ENCODE measurements at regions not wholly inside any gene's neighbourhood (a gene's known extent, or its start where the extent isn't known, plus 50 kb on each side); places are given as distances from the start of the nearest gene placed in this dataset.

DNA sequence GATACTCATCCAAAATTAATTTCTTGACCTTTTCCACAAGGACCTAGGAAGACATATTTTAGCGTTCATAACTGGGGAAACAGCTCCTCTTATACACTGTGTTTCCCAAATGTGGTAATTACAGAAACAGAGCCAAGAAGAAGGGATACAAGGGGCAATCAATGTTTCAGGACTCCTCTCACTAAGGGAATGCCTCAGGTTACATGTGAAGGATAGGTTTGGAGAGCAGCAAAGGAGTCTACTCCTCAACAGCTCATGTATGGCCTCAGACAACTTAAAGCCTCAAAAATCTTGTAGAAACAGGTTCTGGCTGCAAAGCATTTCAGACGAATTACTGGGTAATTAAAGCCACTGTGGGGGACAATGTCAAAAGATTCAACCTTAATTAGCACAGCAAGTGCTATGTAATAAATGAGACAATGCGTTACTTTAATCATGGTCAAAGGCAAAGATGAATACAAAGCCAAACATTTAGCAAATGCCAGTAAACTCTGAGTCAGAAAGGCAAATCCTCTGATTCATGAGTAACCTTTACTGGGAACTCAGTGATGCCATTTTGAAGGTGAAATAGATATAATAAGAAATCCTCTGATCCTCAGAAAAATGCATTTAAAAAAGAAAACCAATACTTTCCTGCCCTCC, 1111.2 kb downstream of the TUSC7 start:
- Histone ChIP-seq H3K79me2 (ENCODE audit: insufficient read depth, low read depth) (no peaks in the 10 kb centered on the region), H4K20me1 (ENCODE audit: insufficient read depth) (no peaks in the 10 kb centered on the region), H3K4me2 (no peak overlapping the region), H3K36me3 (ENCODE audit: insufficient read depth) (no peaks in the 10 kb centered on the region), H3K4me3 (IDR thresholded peaks at IDR 0.05; ENCODE audit: insufficient read depth, low read depth, low read length) (no peak overlapping the region), H3K4me1 (ENCODE audit: low read depth, poor library complexity, severe bottlenecking) (no peaks in the 10 kb centered on the region), H3K9ac (no peak overlapping the region), H2AFZ (ENCODE audit: low read depth) (no peak overlapping the region), H3K27ac (no peak overlapping the region), H3K27me3 (ENCODE audit: insufficient read depth, low read depth) (no peaks in the 10 kb centered on the region)
- TF ChIP-seq, protein P1, sequence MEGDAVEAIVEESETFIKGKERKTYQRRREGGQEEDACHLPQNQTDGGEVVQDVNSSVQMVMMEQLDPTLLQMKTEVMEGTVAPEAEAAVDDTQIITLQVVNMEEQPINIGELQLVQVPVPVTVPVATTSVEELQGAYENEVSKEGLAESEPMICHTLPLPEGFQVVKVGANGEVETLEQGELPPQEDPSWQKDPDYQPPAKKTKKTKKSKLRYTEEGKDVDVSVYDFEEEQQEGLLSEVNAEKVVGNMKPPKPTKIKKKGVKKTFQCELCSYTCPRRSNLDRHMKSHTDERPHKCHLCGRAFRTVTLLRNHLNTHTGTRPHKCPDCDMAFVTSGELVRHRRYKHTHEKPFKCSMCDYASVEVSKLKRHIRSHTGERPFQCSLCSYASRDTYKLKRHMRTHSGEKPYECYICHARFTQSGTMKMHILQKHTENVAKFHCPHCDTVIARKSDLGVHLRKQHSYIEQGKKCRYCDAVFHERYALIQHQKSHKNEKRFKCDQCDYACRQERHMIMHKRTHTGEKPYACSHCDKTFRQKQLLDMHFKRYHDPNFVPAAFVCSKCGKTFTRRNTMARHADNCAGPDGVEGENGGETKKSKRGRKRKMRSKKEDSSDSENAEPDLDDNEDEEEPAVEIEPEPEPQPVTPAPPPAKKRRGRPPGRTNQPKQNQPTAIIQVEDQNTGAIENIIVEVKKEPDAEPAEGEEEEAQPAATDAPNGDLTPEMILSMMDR (conservative IDR thresholded peaks at IDR 0.05; ENCODE audit: low read depth, low read length) = no peak

DNA sequence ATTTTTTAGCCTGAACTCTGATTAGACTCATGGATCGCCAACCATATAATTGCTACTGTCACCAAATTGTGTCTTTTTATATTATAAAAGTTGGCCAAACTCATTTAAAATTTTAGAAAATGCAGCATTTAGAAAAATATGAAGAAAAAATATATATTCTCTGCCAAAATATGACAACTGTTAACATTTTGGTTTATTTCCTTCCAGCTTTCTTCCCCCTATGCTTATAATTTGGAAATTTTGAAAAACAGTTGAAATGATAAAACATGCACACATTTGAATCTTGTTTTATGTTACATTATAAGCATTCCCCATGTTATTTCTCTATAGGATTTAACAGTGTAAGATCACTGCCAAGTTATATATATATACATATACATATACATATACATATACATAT, 1112.8 kb downstream of the TUSC7 start:
- Histone ChIP-seq H3K27ac (no peak overlapping the region), H3K79me2 (ENCODE audit: insufficient read depth, low read depth) (no peaks in the 10 kb centered on the region), H3K9ac (no peak overlapping the region), H3K4me2 (no peak overlapping the region), H3K4me1 (ENCODE audit: low read depth, poor library complexity, severe bottlenecking) (no peaks in the 10 kb centered on the region), H3K36me3 (ENCODE audit: insufficient read depth) (no peaks in the 10 kb centered on the region), H3K4me3 (IDR thresholded peaks at IDR 0.05; ENCODE audit: insufficient read depth, low read depth, low read length) (no peak overlapping the region), H4K20me1 (ENCODE audit: insufficient read depth) (no peaks in the 10 kb centered on the region), H3K27me3 (ENCODE audit: insufficient read depth, low read depth) (no peaks in the 10 kb centered on the region), H2AFZ (ENCODE audit: low read depth) (no peak overlapping the region)
- TF ChIP-seq, protein P1 (conservative IDR thresholded peaks at IDR 0.05; ENCODE audit: low read depth, low read length) = no peak

DNA sequence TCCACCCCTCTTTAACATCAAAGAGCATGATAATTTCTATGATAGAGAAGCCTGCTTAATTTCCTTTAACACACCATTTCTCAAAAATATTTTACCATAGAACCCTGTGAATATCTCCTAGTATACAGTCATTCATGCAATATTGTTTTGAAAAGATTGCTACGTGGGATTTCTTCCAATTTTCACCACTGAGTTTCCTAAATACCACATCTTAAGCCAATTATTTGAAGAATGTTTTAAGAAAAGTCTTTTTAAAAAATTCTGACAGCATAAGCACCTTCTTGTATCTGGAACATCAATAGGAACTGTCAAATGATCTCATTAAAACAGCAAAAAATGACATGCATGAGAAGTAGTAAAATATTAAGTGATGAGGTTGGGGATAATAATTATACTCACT, 1126.7 kb downstream of the TUSC7 start:
- H3K4me1 ChIP-seq (ENCODE audit: low read depth, poor library complexity, severe bottlenecking) = no peaks in the 10 kb centered on the region
- H3K4me3 ChIP-seq (IDR thresholded peaks at IDR 0.05; ENCODE audit: insufficient read depth, low read depth, low read length) = no peak overlapping the region
- H3K27me3 ChIP-seq (ENCODE audit: insufficient read depth, low read depth) = no peaks in the 10 kb centered on the region
- no peak overlapping the region for H3K27ac ChIP-seq
- H3K79me2 ChIP-seq (ENCODE audit: insufficient read depth, low read depth) = no peaks in the 10 kb centered on the region
- H2AFZ ChIP-seq (ENCODE audit: low read depth) = no peak overlapping the region
- H4K20me1 ChIP-seq (ENCODE audit: insufficient read depth) = no peaks in the 10 kb centered on the region
- H3K9ac ChIP-seq = no peak overlapping the region
- no peak overlapping the region for H3K4me2 ChIP-seq
- no peaks in the 10 kb centered on the region for H3K36me3 ChIP-seq (ENCODE audit: insufficient read depth)
- TF ChIP-seq, protein P1 (conservative IDR thresholded peaks at IDR 0.05; ENCODE audit: low read depth, low read length) = no peak

DNA sequence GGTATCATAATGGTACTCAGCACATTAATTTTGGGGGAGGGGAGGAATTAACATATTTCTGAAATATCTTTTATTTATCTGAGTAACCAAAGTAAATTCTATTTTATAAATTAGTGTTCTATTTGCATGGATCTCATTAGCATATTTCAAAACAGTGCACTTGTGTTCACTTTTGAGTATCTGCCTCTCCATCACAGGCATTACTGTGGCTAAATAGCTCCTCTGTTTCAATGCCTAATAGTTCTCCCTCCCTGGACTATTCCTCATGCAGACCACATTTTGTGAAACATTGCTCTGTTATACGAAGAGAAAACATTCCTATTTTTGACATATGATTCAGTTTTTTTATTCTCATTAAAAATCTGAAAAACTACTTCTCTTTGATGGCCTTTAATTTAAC, 1127.8 kb downstream of the TUSC7 start:
- Histone ChIP-seq H2AFZ (ENCODE audit: low read depth) (no peak overlapping the region), H3K9ac (no peak overlapping the region), H3K4me3 (IDR thresholded peaks at IDR 0.05; ENCODE audit: insufficient read depth, low read depth, low read length) (no peak overlapping the region), H3K79me2 (ENCODE audit: insufficient read depth, low read depth) (no peaks in the 10 kb centered on the region), H3K4me1 (ENCODE audit: low read depth, poor library complexity, severe bottlenecking) (no peaks in the 10 kb centered on the region), H3K36me3 (ENCODE audit: insufficient read depth) (no peaks in the 10 kb centered on the region), H3K27me3 (ENCODE audit: insufficient read depth, low read depth) (no peaks in the 10 kb centered on the region), H4K20me1 (ENCODE audit: insufficient read depth) (no peaks in the 10 kb centered on the region), H3K4me2 (no peak overlapping the region), H3K27ac (no peak overlapping the region)
- TF ChIP-seq, protein P1 (conservative IDR thresholded peaks at IDR 0.05; ENCODE audit: low read depth, low read length) = no peak

Measured in KMS-11 (cell line).